OCI-LY7 (cell line): ENCODE measurements at regions not wholly inside any gene's neighbourhood (a gene's known extent, or its start where the extent isn't known, plus 50 kb on each side); places are given as distances from the start of the nearest gene placed in this dataset.

Source experiments
- EZH2phosphoT487 ChIP-seq: fragments of 200-600 bp; sonication (generic); IDR thresholded peaks from 2 replicates; pipeline ENCODE4 v1.6.1; 2018; ENCODE audit warnings: low read depth, borderline replicate concordance, mild to moderate bottlenecking, mixed run types, antibody characterized with exemption, low read length, moderate library complexity, mixed read lengths
- TF ChIP-seq, protein P1 (sequence below): fragments of 200-600 bp; sonication (generic); conservative IDR thresholded peaks from 2 replicates; pipeline ENCODE4 v1.5.1; 2014; ENCODE audit warnings: mild to moderate bottlenecking, antibody characterized with exemption, low read length, moderate library complexity, mixed read lengths

GRCh38 chr14:26934151-26934550 is 336.3 kb upstream of the NOVA1 start:
- TF ChIP-seq, protein P1, sequence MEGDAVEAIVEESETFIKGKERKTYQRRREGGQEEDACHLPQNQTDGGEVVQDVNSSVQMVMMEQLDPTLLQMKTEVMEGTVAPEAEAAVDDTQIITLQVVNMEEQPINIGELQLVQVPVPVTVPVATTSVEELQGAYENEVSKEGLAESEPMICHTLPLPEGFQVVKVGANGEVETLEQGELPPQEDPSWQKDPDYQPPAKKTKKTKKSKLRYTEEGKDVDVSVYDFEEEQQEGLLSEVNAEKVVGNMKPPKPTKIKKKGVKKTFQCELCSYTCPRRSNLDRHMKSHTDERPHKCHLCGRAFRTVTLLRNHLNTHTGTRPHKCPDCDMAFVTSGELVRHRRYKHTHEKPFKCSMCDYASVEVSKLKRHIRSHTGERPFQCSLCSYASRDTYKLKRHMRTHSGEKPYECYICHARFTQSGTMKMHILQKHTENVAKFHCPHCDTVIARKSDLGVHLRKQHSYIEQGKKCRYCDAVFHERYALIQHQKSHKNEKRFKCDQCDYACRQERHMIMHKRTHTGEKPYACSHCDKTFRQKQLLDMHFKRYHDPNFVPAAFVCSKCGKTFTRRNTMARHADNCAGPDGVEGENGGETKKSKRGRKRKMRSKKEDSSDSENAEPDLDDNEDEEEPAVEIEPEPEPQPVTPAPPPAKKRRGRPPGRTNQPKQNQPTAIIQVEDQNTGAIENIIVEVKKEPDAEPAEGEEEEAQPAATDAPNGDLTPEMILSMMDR: no peak
- no peak for TF ChIP-seq EZH2phosphoT487
